SK-N-SH treated with all-trans-retinoic acid at 6 μM for 48 hours (cell line): ENCODE measurements at regions not wholly inside any gene's neighbourhood (a gene's known extent, or its start where the extent isn't known, plus 50 kb on each side); places are given as distances from the start of the nearest gene placed in this dataset.

Source experiments
- ARNTL ChIP-seq: fragments of 450-650 bp; formaldehyde crosslinking; IDR thresholded peaks from 2 replicates; pipeline ENCODE4 v1.5.0; 2020; ENCODE audit warnings: low read depth, mild to moderate bottlenecking, moderate library complexity, borderline replicate concordance
- BACH2 ChIP-seq: fragments of 250-450 bp; sonication (Bioruptor Pico); IDR thresholded peaks from 2 replicates; pipeline ENCODE4 v1.9.0; 2021; ENCODE audit warnings: mild to moderate bottlenecking, borderline replicate concordance
- CREB5 ChIP-seq: fragments of 250-450 bp; sonication (Bioruptor Pico); IDR thresholded peaks from 2 replicates; pipeline ENCODE4 v1.5.1; 2020; ENCODE audit warnings: low read depth, mild to moderate bottlenecking, moderate library complexity
- CSRNP3 ChIP-seq: fragments of 250-450 bp; sonication (Bioruptor Pico); IDR thresholded peaks from 2 replicates; pipeline ENCODE4 v1.5.1; 2021; ENCODE audit warnings: mild to moderate bottlenecking, moderate library complexity
- ESRRG ChIP-seq: fragments of 250-450 bp; sonication (Bioruptor Pico); IDR thresholded peaks from 2 replicates; pipeline ENCODE4 v1.6.1; 2021; ENCODE audit warnings: mild to moderate bottlenecking
- OSR1 ChIP-seq: fragments of 250-450 bp; sonication (Bioruptor Pico); IDR thresholded peaks from 2 replicates; pipeline ENCODE4 v1.8.0; 2022; ENCODE audit warnings: moderate library complexity, mild to moderate bottlenecking, inconsistent platforms
- PATZ1 ChIP-seq: fragments of 250-450 bp; sonication (Bioruptor Pico); IDR thresholded peaks from 2 replicates; pipeline ENCODE4 v1.8.0; 2020; ENCODE audit warnings: mild to moderate bottlenecking, moderate library complexity, borderline replicate concordance
- POU6F1 ChIP-seq: fragments of 250-450 bp; sonication (Bioruptor Pico); IDR thresholded peaks from 2 replicates; pipeline ENCODE4 v1.8.0; 2021; ENCODE audit warnings: low read depth, mild to moderate bottlenecking, moderate library complexity, borderline replicate concordance
- PPARA ChIP-seq: fragments of 250-450 bp; sonication (Bioruptor Pico); IDR thresholded peaks from 2 replicates; pipeline ENCODE4 v1.5.0; 2020; ENCODE audit warnings: mild to moderate bottlenecking, borderline replicate concordance
- RARB ChIP-seq: fragments of 250-450 bp; sonication (Bioruptor Pico); IDR thresholded peaks from 2 replicates; pipeline ENCODE4 v1.8.0; 2021; ENCODE audit warnings: mild to moderate bottlenecking, moderate library complexity
- TCF4 ChIP-seq: fragments of 250-450 bp; sonication (Bioruptor Pico); IDR thresholded peaks from 2 replicates; pipeline ENCODE4 v1.8.0; 2021; ENCODE audit warnings: mild to moderate bottlenecking, moderate library complexity, borderline replicate concordance
- ZFP3 ChIP-seq: fragments of 250-450 bp; sonication (Bioruptor Pico); IDR thresholded peaks from 2 replicates; pipeline ENCODE4 v1.5.0; 2020; ENCODE audit warnings: mild to moderate bottlenecking, moderate library complexity
- ZNF565 ChIP-seq: fragments of 450-650 bp; formaldehyde crosslinking; conservative IDR thresholded peaks from 2 replicates; pipeline ENCODE4 v1.5.0; 2020; ENCODE audit warnings: low read depth, mild to moderate bottlenecking, moderate library complexity
- ZNF70 ChIP-seq: fragments of 450-650 bp; formaldehyde crosslinking; IDR thresholded peaks from 2 replicates; pipeline ENCODE4 v1.5.0; 2020; ENCODE audit warnings: mild to moderate bottlenecking, moderate library complexity

- TF ChIP-seq ARNTL (CRISPR knock-in tag) (no peak), PATZ1 (CRISPR knock-in tag) (no peak), PPARA (CRISPR knock-in tag) (no peak), ZFP3 (CRISPR knock-in tag) (no peak), ZNF70 (CRISPR knock-in tag) (no peak), CSRNP3 (no peak), ZNF565 (CRISPR knock-in tag) (no peak), CREB5 (CRISPR knock-in tag) (no peak), OSR1 (CRISPR knock-in tag) (no peak), POU6F1 (CRISPR knock-in tag) (no peak), BACH2 (CRISPR knock-in tag) (no peak), RARB (CRISPR knock-in tag) (no peak), ESRRG (CRISPR knock-in tag) (no peak), TCF4 (no peak)
These were observed 143.2 kb upstream of the KYNU start for GRCh38 chr2:142734231-142734630.
